OCI-M2 (cell line): ENCODE measurements at regions not wholly inside any gene's neighbourhood (a gene's known extent, or its start where the extent isn't known, plus 50 kb on each side); places are given as distances from the start of the nearest gene placed in this dataset.

Source experiments
- DNase-seq: peaks from one replicate; lab custom pipeline; 2025; ENCODE audit not compliant: unreplicated experiment; lab: John Stamatoyannopoulos, UW

DNA sequence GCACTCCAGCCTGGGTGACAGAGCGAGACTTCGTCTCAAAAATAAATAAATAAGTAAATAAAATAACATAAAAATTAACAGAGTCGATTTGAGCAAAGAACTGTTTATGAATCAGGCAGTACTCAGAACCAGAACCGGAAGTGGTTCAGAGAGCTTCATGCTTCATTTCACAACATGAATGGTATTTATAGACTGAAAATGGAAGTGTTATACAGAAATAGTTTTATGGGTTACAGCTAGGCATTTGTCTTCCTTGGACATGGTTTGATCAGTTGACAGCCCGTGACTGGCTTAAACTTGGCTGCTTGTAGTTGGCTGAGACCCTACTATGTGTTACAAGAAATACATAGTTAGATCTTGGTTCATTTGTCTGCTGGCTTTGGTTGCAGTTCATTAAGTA lies 216.0 kb upstream of the MCTP2 start:
- DNase-seq, result no peak

DNA sequence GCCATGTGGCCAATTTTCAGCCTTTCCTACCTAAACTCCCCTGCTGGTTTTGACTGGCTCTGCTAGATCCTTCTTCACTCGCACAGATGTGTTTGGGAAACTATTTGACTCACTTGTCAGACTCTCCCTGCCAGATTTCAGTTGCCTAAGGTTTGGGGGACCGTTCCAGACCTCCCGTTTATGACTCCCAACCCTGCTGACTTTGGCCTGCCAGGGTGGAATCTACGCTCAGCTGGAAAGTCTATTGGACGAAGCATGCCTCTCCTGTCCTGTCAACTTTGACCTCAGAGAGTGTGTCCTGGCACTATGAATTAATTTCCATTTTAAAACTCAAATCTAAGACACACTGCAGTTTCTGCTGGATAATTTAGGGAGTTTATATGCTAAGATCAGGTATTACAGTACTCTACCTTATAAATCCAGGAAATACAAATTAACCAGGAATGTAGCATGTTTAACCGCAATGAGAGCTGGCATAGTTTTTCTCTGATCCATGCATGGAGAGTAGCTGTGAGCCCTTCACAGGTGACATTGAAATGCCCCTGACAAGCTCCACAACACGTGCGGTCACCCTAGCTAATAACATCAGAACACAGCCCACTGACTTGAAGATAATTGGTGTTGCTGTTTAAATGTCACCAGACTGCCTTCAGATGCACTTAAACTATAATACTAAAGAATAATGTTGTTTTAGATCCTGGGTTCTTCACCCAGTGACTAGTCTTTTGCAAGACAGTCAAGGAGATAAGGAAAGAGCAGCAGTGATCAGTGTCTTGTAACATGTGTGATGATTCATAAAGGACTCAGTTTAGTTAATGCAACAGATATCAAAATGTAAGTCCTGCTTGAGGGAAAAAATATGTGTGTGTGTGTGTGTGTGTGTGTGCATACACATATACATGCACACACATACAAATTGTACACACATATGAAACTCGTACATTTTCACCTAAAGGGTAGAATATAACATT lies 223.0 kb upstream of the MCTP2 start:
- DNase-seq, result no peak

DNA sequence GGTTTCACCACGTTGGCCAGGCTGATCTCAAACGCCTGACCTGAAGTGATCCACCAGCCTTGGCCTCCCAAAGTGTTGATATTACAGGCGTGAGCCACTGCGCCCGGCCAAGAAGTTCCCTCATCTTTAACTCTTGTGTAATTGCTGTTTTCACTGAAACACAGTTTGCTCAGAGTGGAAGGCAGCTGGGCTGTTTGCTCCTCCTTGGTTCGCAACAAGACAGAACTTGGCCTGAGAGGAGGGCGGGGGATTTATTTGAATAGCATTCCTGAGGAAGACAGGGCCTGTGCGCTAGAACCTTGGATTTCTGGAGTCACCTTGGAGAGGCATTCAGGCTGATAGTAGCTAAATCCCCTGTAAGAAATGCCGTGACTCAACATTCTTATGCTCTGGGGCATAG lies 226.7 kb upstream of the MCTP2 start:
- no peak for DNase-seq

DNA sequence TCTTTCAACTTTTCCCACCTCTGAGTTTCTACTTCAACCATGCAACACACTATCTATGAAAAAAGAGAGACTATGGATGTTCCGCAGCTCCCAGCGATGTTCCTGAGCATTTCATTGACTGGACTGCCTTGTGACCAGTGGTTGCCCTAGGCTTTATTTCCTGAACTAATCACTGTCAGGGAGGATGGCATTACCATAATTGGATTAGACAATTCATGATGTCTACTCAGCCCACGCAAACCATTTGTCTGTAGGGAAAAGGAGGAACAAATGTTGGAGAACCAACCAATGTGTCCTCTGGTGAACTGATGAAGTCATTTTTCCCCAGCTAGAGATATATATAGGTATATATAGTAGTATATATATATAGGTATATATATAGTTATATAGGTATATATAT lies 229.3 kb upstream of the MCTP2 start:
- no peak for DNase-seq

DNA sequence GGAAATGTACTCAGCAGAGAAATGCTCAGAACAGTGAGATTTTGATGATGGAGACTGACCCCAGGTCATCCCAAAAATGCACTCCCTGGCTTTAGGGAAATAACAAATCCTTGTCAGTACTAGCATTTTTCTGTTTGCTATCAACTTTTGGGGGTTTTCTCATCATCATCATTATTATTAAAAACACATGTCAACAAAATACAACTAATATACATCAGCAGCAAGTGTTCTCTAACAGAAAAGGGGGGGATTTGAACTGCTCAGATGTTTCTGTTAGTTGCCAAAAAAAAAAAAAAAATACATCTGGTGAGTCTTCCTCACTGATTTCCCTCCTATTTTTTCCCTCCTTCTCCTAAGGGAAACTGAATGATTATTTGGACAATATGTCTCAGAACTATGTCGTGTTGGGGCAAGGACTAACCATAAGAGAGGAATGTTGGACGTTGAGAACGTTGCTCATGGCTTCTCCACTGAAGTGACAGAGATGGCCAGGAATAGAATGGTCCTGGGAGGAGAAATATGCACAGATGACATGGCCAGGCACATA lies 230.0 kb upstream of the MCTP2 start:
- no peak for DNase-seq

DNA sequence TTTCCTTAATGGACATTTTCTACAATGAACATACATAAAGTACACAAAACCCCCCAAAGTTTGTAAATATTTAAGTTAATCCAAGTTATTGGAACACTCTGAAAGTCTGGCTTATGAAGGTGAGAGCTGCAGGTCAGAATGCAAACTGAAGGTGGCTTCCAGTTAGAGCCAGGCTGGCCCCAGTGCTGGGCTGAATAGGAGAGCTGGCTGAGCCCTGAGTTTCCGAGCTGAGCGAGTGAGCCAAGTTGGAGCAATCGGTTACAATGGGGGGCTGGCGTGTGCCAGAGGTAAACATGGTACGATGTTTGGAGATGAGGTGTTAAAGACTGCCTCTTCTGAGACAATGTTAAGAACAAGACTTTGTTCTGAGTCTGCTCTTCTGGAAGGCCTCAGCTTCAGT lies 230.8 kb upstream of the MCTP2 start:
- no peak for DNase-seq

DNA sequence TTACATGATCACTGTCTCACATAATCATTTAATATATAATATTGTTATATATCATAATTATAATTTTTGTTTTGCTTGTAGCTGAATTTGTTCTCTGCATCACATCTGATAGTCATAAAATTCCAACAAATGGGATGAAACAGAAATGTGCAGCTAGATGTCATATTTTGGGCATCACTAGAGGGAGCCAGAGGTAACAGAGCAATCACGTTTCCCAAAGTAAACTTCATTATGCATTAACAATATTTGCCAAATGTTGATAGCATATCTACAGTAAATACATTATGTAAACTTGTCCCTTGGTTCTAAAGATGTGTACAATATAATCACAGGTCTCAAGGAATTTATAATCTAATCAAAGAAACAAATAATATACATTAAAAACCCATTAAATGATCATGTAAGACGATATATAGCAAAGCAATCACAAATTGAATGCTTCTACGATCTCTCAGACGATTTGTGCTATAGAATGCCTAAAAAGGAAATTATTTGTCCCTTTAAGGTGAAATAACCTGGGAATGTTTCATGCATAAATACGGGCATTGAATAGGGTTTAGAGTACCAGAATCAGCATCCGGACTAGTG lies 234.2 kb upstream of the MCTP2 start:
- no peak for DNase-seq

DNA sequence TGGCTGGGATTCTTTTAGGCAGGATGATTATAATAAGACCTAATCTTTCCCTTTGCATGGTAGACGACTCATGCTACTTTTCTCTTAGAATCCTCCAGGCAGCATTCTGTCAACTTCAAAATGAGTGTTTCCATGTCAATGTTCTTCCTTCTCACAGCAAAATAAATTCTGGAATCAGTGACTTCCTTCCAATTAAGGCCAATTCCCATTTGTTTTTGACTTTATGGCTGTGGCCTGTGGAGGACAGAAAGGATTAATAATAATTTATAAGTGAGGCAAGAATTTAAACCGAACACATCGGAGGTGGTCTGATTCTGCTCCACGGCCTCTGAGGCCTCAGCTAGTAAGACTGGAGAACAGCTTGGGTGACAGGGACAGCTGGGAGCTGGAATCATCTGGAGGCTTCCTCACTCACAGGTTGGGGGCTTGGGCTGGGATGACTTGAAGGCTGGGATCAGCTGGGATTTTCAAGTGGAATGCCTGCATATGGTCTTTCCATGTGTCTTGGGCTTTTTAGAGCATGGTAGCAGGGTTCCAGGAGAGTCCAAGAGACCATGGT lies 241.8 kb upstream of the MCTP2 start:
- DNase-seq, result no peak

DNA sequence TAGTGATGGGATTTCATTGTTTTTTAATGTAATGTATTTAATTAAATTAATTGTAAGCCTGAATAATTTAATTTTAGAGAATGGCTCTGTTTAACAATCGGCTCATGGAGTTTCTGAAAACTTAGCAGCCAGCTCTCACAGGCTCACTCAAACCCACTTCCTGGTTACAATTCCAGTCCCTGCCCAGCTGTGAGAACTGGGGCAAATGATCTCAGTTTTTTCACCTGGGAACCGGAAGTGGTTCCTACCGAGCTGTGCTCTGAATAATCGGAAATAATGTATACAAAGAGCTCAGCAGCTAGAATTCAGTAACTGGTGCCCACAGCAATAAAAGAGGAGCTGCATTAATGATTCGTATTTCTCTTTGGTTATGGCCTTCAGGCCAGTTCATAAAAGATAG lies 244.3 kb upstream of the MCTP2 start:
- DNase-seq, result no peak

DNA sequence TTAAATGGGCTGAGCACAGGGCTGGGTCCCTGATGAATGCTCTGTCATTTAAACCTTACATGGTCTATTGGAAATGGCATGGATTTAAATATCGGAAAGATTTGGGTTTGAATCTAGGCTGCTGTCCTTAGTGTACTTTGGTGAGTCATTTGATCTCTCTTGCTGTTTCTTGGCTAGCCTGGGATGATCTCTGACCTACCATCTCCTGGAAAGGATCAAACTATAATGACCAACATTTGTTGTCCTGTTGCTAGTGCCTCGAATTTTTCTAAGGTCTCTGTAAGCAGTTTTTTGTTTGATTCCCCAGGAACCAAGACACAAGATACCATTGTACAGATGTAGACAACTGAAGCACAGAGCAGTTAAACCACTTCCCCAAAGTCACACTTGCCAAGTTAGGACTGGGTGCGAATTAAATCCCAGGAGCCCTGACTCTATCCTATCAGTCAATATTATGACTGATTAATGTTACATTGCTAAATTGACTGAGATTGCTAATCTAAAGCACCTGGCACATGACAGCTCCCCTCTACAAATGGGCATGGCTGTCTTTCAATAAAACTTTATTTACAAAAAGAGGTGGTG lies 244.9 kb upstream of the MCTP2 start:
- no peak for DNase-seq

DNA sequence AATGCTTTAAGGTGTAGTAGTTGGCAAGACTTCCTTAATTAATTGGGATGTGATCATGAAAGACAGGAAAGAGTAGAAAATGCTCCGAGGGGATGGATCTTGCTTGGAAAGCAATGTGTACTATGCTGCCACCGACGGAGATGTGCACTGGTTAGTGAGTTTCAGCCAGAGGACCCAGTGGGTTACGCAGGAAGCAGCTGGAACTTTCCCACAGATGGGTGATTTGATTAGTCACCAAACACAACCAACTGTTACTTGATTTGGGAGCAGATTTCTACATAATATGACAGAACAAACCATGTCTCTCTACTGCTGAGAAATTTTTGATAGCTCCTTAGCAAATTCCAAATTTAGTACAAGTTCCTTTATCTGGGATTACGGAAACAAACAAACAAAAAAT lies 245.4 kb upstream of the MCTP2 start:
- no peak for DNase-seq

DNA sequence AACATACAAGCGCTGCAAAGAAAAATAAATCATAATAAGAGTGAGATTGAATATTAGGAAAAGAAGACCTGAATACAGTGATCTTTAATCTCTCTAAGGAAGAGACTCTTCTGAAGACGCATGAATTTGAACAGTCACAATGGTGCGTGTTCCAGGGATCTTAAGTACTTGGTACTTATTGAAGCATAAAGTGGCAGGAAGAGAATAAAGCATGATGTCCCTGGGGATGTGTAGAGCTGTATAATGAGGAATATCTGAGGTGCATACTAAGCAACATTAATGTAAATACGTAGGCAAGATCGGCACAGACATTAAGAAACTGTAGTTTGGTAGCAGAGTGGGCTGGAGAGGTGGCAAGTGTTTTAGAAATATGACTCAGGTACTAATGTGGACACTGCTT lies 246.2 kb upstream of the MCTP2 start:
- DNase-seq, result no peak

DNA sequence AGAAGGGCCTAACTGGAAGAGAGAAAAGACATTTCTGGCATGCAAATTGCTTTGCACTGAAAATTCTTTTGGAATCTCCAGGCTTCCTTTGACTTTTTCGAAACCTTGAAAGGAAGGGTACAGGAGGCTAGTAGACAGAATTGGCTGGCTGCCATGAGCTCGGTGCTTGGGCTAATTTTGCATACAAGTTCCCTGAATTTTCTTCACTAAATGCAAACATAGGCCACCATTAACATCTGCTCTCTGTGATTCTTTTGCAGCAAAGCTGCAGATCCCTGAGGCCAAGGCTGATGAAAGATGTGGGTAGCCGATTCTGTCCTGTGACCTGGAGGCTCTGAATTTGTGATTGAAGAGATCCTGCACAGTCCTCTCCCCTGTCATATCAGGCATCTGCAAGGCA lies 247.8 kb upstream of the MCTP2 start:
- no peak for DNase-seq

DNA sequence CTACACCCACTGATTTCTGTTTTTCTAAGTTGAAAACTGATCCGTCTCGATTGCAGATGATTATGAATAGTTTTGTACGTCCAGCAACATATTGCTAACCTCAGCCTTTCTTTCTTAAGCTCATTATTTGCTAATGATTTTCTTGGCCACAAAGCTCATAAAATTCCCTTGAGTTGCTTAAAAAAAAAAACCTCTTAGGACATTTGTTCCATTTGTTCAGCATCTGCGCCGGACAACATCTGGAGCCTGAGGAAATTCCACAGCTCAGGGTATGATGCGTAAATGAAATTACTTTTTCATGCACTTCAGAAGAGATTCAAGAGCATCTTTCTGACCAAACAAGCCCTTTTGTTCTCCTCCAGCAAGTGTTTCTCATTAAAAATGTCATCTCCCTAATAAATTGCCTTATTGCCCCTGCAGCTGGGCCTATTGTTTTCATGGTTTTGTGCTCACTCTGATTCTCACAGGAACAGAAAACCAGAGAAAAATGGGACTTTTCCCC lies 249.1 kb upstream of the MCTP2 start:
- no peak for DNase-seq

DNA sequence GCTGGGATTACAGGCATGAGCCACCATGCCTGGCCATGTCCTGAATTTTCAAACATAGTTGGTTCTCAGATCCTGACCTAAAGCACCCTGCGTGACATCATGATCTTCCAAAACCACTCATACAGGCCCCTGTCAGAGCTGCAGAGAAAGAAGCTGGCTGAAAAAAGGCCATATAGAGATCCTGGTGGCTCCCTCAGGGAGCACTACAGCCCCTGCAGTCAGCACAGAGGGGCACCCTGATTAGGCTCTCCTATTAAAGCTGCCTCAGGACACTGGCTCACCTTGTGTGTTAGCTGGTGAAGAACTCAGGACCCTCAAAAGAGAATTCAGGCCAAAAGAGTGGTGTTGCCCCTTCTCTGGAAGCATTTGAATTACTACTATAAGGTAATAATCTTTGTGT lies 249.7 kb upstream of the MCTP2 start:
- DNase-seq, result no peak

DNA sequence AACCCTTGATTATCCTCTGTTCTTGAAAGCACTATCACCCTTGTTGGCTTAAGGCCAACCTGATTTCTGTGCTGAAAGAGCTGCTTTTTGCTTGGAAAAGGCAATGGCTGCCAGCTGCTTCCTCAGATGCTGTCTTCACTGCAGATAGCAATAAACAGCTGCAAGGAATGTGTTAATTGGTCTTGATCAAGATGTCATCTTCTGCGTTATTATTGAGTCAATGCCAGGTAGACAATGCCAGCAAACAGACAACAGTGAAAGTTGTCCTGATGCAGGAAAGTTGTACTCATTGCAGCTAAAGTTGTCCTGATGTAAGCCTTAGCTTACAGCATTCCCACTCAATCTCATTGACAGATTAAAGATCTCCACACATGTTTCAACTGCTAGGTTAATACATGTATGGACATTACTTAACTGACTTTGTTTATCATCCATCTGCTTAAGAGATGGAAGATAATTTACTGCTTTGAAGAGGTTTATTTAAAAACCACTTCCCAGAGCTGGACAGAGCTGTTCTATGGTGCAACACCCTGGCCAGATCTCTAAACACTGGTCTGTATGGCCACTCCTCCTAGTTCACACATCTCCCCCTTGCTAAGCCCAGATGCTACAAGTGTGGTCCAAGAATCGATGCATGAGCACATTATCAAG lies 251.0 kb upstream of the MCTP2 start:
- DNase-seq, result no peak

DNA sequence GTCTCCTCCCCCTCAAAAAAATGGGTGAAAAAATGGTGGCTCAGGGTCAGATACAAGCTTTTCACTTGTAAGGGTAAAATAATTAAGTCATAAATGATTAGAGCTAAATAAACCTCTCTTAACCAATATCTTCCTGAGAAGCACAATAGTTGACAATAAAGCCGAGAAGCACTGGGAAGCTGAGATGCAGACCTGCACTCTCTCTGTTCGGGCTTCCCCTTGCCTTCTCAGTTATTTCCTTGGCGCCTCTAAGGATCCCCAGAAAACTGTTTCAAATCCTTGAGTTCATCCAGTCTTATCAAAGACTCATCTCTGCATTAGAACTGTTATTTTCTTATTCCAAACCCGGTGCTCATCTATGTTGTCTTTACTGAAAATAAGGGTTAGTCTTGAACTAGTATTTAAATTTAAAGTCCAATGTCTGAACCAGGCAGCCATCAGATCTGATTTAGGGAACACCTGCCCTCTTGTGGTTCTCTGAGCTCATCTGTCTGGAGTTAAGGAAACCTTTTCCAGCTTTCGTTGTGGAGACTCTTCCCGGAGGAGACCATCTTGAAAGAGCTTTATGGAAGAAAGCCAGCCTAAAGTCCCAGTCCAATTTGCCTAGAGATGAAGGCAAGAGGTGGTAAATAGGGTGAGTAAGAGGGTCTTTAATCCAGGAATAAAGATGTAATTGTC lies 256.4 kb upstream of the MCTP2 start:
- no peak for DNase-seq

DNA sequence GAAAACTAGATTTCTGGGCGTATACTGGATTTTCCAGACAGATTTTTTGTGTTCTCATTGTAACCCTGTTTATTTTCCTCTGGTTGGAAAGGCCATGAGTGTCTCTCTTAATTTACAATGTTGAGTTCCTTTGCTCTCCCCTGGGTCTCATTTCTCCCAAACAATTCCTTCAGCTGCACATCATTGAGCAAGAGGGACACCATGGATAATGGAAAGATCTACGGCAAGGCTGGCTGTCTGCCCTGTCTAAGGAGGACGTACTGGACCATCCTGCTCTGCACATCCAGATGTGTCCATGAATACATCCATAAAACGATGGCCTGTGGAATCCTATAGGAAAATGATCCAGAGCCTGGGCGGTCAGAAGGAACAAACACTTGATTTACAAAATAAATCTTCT lies 258.1 kb upstream of the MCTP2 start:
- DNase-seq, result no peak

DNA sequence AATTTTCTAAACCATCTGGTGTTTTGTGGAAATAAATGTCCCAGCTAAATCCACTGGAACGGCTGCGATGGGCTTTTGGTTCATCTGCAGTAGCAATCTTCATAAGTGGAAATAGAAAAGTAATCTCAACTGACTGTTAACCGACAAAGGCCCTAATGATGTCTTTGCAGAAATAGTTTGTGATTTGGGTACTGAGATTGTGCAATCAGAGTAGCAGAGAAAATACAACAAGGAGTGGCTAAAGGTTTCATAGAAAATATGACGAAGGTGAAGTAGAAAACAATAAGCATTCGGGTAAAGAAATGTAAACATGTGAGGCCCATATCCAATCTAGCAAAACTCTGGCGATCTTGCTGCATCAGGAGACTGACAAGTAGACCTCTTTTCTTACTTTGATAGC lies 262.6 kb upstream of the MCTP2 start:
- DNase-seq, result no peak

DNA sequence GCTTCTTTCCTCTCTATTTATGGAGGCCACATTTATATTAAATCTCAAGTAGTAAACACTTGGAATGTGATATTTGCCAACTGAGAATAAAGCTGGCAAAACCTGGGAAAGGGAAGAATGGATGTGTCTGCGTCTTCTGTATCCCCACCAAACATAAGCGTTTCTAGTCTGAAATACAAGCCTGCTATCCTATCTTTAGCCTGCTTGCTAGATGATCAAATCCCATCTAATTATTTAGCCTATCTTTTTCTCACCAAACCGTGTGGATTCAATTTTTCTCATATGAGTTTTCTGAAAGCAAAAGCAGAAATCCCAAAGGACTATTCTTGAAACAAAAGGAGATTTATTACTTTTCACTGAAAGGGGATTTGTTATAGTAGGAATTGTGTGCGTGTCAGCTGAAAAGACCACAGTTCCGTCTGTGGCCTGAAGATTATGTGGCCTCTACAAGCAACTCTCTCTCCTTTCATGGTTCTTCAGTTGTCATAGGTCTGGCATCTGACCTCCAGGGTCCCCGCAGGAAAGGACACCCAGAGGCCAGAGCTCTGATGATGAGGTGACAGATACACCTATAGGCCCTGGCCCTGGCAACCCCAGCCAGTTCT lies 266.0 kb upstream of the MCTP2 start:
- DNase-seq, result no peak
